ENCODE measurements at regions not wholly inside any gene's neighbourhood (a gene's known extent, or its start where the extent isn't known, plus 50 kb on each side); places are given as distances from the start of the nearest gene placed in this dataset.

DNA sequence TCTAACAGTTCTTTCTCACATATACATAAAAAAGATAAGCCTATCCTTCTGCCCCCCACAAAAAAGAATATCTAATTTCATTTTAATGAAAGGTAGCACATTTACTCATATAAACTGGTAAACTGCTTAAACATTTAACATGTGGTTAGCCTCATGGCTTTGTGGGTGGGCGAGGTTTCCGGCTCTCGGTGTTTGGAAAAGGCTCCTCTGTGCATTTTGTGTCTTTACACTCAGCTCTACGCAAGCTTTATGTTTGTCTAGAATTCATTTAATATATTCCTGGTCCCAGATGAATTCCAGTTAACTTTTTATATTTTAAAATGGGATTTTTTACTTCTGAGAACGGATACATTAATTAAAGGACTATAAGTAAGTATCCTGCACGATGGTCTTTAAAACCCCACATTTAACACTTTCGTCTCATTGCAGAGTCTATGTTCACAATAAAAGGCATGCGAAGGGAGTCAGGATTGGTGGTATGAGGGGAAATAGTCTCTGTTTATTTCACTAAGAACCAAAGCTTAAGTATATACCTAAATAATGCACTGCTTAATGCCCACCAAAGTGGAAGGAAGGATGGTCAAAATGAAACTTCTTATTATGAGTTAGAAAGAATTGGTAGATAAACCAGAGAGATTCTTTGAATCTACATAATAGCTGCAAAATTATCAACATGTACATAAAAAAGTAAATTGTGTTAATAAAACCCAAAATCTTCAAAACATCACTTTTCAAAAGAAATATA lies 197.2 kb downstream of the CRPPA start:
- no peak for FAIRE-seq

- FAIRE-seq = no peak
Measured at GRCh38 chr7:16212610-16213009, 208.7 kb downstream of the CRPPA start.

GRCh38 chr7:16212032-16212431 lies 209.3 kb downstream of the CRPPA start:
- no peak for FAIRE-seq

DNA sequence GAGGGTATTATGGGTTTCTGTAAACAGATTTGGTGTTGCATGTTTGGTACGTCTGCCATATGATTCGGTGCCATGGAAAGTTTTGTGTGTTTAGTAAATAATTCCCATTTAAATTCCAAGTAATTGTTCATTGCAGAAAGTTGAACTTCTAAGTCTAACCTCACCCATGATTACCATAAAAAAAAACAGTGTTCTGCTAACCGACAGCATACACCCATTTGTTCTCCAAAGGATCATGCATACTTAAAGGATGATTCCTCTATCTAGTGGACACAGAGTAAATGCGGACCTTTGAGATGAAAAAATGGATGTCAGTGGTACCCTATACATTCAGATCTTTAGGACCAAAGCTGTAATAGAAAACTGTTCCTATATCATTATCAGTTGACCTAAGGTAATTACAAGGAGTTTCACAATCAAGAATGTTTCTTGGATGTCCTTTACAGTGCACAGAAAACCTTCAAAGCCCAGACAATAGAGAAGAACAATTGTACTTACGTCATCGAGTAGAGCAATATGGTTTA lies 209.9 kb downstream of the CRPPA start:
- FAIRE-seq = no peak

DNA sequence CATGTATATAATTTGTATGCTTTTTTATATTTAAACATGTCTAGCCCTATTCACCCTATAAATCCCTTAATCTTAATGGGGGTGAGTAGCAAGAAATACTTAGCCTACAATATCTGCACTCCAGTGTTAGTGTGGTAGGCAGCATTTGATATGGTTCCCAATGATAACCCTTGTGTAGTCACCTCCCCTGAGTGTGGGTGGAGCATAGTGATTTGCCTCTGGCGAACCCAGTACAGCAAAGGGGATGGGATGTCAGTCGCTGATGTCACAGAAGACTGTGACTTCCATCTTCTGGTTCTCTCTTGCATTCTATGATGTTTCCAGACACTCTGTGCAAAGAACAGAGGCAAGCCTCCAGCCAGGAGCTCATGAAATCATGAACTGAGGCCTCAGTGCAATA lies 211.2 kb downstream of the CRPPA start:
- no peak for FAIRE-seq

GRCh38 chr7:16207321-16207720 lies 214.0 kb downstream of the CRPPA start:
- no peak for FAIRE-seq

DNA sequence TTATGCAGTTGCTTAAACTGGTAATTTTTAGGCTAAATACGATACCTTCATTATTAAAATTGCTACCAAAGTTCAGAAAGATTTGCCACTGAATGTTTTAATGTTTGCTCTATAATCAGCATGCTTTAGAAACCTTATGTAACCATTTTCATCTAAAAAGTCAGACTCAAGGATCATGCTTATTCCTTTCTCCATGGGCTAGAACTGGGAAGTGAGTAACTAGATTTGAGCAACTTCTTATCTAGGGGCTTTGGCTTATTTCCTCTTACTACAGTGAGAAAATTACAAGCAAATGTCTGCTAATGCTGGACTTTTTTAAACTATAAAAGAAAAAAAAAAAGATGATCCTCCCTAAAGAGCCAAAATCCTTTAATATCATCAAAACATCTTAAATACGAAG lies 215.9 kb downstream of the CRPPA start:
- no peak for FAIRE-seq

DNA sequence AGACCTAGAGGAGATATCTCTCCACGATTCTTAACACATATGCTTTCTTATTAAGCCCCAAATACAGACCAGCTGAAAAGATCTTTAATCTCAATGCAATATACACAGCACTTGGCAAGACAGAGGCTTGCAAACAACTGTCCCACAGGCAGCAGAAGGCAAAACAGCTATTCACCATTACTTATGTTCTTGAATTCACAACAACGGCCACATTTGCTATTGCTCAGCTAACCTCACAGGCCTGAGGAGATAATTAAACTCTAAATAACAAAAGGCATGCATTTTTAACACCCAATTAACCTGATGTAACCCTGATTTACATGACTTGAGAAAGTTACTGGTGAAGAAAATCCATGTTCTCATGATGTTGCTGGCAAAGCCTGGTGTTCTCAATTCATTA lies 216.4 kb downstream of the CRPPA start:
- FAIRE-seq = no peak

GRCh38 chr7:16203065-16203464 lies 218.3 kb downstream of the CRPPA start:
- no peak for FAIRE-seq

DNA sequence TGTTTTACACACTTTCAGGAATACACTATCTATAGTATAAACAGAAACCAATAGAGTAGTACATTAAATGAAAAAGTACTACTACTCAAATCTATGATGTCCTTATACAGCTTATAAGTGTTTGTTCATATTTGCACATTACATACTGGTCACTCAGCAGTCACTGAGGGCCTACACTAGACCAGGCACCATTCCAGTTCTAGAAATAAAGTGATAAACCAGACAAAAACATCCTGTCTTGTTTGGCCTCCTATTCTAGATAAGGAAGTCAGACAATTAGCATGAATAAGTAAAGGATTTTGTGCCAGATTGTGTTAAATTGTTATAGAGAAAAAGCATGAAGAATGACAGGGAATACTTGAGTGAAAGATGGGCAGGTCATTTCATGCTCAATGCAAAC lies 219.0 kb downstream of the CRPPA start:
- FAIRE-seq = no peak

DNA sequence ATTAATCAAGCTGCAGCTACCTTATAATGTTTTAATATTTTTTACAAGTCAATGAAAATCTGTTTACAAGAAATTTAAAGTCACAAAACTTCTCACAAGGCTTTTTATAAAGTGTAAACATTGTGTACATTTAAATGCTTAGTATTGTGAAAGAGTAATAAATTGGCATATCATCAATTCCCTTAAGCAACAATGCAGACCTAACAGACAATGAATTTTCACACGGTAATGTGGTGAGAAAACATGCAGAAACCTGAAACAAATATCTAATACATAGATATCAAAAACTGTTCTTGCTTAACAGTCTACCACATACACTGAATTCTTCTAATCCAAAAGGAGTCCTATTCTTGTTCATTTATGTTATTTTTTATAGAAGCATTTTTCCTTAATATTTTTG lies 220.7 kb downstream of the CRPPA start:
- no peak for FAIRE-seq

- FAIRE-seq = no peak
Measured at GRCh38 chr7:16193631-16194030, 227.7 kb downstream of the CRPPA start.

- FAIRE-seq = no peak
Measured at GRCh38 chr7:16189026-16189715, 232.2 kb downstream of the CRPPA start.

GRCh38 chr7:16187131-16187530 lies 234.2 kb downstream of the CRPPA start:
- FAIRE-seq = no peak

- FAIRE-seq = no peak
Measured at GRCh38 chr7:16178585-16178984, 242.8 kb downstream of the CRPPA start.

DNA sequence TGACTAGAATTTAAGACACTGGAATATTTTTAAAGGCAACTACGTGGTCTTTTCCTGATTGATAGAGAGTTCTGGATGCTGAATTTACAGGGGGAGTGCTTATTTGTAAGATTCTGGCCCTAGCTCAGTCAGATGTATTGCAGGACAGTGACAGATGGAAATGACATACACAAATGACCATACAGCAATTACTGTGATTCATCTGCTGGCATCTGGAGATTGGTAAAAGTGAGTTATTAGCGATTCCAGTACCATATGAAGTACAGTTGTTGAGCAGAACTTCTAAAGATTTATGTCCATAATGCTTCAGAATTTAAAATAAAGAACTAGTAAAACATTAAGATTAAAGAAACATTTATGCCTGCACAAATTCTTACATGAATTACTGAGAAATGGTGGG lies 243.2 kb downstream of the CRPPA start:
- no peak for FAIRE-seq

- no peak for FAIRE-seq
Measured at GRCh38 chr7:16174253-16174652, 247.1 kb downstream of the CRPPA start.

DNA sequence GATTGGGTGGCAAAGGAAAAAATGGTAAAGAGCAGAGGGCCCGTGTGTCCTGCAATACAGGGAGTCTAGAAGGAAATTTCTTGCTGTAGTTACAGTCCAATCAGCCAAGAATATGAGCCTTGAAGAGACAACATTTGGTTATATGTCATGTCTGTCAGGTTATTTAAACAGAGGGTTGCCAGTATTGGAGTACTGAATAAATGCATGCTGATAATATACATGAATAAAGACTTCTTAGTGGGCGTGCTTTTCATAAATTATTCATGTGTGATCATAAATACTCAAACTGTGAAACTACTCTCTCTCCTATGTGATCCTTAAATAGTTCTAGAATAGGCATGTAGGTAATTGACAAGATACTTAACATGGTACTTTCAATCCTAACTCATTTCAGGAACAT lies 249.0 kb downstream of the CRPPA start:
- FAIRE-seq = no peak

GRCh38 chr7:16171928-16172327 lies 249.4 kb downstream of the CRPPA start:
- FAIRE-seq = no peak

GRCh38 chr7:16170671-16171070 lies 250.7 kb downstream of the CRPPA start:
- FAIRE-seq = no peak

GRCh38 chr7:16169537-16169936 lies 251.8 kb downstream of the CRPPA start:
- FAIRE-seq = no peak

- FAIRE-seq = no peak
Measured at GRCh38 chr7:16167526-16167925, 253.8 kb downstream of the CRPPA start.

DNA sequence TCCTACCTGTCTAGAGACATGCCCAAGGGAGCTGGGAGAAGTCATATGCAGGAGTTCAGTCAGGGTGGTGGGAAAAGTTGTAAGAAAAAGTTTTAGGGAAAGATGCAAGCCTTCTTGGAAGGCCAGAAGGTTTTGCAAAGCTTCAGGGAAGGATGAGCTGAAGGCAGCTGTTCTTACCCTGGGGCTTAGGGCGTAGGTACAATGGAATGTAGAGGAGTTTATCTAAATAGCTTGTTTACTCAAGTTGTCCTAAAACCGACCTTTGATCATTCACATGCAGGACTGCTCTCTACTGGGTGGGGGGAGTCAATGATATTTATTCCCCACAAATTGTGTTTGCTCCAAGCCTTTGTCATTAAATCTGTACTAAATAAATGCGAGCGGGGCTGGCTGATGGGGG lies 277.0 kb downstream of the CRPPA start:
- FAIRE-seq = no peak

- no peak for FAIRE-seq
Measured at GRCh38 chr7:16137944-16138343, 283.4 kb downstream of the CRPPA start.

GRCh38 chr7:16136896-16137295 lies 284.4 kb downstream of the CRPPA start:
- FAIRE-seq = no peak
